DMS53 (cell line): ENCODE measurements at regions not wholly inside any gene's neighbourhood (a gene's known extent, or its start where the extent isn't known, plus 50 kb on each side); places are given as distances from the start of the nearest gene placed in this dataset.

Source experiments
- DNase-seq: peaks from one replicate; lab custom pipeline; 2025; lab: John Stamatoyannopoulos, UW

DNA sequence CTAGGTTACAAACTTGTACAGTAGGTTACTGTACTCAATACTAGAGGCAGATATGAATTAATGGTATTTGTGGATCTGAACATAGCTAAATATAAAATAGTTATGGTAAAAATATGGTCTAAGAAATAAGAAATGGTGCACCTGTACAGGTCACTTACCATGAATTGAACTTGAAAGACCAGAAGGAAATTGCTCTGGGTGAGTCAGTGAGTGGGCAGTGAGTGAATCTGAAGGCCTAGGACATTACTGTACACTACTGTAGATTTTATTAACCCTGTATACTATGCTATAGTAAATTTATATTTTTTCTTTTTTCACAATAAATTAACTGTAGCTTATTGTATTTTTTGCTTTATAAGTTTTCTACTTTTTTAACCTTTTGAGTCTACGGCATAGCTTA is 1020.4 kb downstream of the CDH18 start:
- peak; percentile 11 for DNase-seq

DNA sequence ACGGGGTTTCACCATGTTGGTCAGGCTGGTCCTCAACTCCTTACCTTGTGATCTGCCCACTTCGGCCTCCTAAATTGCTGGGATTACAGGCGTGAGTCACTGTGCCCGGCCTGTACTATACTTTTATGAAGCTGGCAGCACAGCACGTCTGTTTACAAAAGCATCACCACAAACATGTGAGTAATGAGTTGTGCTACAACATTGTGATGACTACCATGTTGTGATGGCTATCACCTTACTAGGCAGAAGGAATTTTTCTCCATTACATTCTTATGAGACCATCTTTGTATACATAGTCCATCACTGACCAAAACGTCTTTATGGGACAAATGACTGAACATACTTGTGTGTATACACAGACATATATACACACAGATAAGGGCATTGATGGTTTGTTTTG is 1019.0 kb downstream of the CDH18 start:
- DNase-seq, result peak; percentile 49

- no peak for DNase-seq
Observed at GRCh38 chr5:18970000-18970399, 1018.0 kb downstream of the CDH18 start.

DNA sequence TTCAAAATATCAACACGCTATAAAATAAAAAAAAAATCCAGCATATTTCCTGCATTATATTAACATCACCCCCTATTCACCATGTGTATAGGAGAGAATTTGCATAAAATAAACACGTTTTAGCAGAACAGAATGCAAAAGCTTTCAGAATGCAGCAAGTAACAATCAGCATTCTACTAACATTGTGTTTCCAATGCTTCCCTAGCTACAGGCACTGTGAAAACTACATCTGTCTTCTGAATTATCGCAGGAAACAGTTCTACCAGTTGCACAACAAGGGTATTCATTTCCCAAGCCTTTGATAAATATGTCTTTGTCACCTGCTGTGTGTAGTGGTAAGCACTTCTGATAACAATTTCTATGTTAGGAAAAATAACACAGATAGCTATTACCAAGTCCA is 1015.8 kb downstream of the CDH18 start:
- no peak for DNase-seq

- DNase-seq, result no peak
Observed at GRCh38 chr5:18975624-18976023, 1012.4 kb downstream of the CDH18 start.

DNA sequence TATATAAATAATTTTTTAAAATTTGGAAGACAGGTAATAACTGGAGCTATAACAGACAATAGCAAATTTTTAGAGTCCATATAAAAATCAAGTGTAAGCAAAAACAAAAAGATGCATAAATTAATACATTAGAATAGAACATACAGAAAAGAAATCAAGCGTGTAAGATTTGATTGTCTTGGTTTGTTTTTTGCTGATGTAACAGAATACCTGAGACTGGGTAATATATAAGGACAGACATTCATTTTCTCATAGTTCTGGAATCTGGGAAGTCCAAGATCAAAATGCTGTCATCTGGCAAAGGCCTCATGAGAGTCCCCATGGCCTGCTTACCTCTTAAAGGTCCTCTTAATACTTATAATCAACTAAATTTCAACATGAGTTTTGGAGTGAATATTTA is 1010.1 kb downstream of the CDH18 start:
- DNase-seq, result no peak

DNA sequence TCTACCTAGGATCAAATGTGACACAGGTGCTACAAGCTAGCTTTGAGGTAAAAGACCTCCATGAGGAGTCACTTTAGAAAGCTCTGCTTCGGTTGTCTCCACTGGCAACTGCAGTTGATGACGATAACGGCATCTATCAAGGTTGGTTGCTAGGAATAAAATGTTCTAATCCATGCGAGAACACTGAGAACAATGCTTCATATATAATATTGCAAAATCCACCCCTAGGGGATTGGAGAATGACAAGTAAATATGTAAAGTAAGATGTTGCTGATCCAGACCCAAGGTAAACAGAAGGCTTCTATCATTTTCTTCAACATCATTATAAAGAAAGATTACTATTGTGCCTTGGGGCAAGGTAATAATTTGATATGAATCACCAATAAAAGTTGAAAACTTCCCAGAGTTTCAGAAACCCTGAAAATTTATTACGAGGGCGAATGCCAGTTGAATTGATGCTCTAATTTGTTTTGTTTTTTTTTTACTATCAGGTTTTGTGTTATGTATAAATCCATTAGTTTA is 1003.4 kb downstream of the CDH18 start:
- no peak for DNase-seq

DNA sequence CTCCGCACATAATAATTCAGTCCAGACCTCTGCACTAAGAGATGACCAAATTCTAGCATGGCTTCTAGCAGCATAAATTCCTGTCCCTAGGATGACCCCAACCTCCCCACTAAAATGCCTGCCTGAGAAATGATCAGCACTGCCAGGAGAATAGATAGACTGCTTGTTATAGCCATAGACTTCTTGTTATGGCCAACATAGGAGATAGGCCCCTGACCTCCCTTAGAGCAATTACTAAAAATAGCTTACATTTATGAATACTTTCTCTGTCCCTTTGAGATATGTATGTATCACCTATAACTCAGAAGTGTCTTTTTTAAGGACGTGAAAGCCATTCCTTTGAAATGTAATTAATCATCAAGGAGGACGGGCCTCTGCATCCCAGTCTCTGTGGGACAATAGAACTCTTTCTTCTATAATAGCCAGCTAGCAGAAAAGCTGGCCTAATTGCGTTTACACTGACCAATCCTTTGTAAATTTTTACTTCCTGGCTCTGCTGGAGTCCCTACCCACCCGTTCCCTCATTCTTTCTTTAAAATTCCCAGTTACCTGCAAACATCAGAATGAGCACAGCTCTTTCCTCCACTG is 1002.7 kb downstream of the CDH18 start:
- DNase-seq, result peak; percentile 13

- DNase-seq, result no peak
Observed at GRCh38 chr5:18987101-18987500, 1000.9 kb downstream of the CDH18 start.

DNA sequence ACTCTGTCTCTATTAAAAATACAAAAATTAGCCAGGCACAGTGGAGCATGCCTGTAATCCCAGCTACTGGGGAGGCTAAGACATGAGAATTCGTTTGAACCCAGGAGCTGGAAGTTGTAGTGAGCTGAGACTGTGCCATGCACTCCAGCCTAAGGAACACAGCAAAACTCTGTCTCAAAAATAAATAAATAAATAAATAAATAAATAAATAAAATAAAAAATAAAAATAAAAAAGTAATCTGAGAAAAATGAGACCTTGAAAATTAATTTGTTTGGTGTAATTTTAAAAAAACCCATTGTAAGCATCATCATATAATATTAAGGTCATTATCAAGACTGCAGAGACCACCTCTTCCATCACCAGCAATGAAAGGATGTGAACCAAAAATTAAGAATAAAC is 997.1 kb downstream of the CDH18 start:
- DNase-seq, result no peak

- DNase-seq, result no peak
Observed at GRCh38 chr5:18992264-18992663, 995.7 kb downstream of the CDH18 start.

- no peak for DNase-seq
Observed at GRCh38 chr5:18999478-18999877, 988.5 kb downstream of the CDH18 start.

GRCh38 chr5:19001054-19001453 is 986.9 kb downstream of the CDH18 start:
- no peak for DNase-seq

DNA sequence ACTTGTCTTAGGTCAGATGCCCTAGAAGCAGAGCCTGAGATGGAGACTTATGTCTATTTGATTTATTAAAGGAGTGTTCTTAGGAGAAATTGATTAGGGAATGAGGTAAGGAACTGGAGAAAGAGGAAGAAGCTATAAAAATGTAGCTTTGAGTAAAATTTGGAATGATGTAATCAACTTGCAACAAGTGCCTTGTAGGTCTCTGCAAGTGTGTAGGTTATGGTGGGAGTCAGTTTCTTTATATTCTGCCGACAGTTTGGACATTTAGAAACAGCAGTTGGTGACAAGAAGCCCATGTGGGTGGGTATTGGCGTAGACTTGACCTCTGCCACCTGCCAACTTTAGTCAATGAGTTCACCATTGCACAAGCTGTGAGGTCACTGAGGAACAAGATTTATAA is 986.5 kb downstream of the CDH18 start:
- DNase-seq, result no peak

DNA sequence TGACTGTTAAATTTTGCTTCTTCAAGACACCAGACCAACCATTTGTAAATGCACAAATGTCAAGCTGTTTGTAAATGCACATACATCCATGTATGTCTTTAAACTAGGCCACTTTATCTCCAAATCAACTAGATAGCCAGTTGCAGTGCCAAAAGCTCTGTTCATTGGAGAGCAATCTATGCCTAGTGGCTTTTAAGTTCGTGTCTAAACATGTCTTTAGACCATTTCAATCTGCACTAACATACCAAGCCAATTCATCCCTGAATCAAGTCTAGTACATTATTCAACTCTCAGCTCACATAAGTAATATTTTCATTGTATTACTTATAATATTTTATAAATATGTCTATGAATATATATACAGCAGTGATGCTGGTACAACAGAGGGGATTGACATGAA is 985.9 kb downstream of the CDH18 start:
- no peak for DNase-seq

- DNase-seq, result no peak
Observed at GRCh38 chr5:19018822-19019221, 969.2 kb downstream of the CDH18 start.

DNA sequence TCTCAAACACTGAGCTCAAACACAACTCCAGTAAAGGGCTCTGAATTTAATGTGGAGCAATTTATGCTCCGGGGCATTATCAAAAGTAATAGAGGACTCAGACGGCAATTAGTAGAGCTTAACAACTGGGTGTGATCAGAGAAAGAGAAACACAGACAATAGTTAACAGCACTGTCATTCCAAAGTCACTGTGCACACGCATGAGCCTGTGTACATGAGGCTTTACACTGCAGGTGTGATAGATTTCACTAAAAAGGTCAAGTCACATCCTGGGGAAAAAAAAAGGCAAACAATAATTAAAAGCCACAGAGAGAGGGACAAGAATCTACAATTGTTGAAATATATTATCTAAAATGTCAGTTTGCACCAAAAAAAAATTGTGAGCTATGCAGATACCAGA is 956.5 kb downstream of the CDH18 start:
- DNase-seq, result no peak

GRCh38 chr5:19035816-19036215 is 952.2 kb downstream of the CDH18 start:
- no peak for DNase-seq

DNA sequence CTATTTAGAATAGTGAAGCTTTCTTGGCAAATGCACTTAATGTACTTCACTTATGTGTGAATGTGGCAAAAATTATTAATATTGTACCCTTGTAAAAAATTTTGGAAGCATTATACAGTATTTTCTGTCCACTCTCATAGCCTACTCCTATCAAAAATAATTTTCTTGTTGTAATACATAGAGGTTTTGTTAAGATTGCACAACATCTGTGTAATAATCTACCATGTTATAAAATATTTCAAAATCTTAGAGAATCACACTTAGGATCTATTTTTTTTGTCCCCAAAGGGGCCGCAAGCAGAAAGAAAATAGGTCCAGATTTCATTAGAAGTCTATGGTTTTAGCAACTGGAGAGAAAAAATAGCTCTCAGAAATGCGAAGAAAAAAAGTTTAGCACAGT is 945.9 kb downstream of the CDH18 start:
- no peak for DNase-seq

GRCh38 chr5:19044311-19044710 is 943.7 kb downstream of the CDH18 start:
- no peak for DNase-seq

- peak; percentile 26 for DNase-seq
Observed at GRCh38 chr5:19044931-19045695, 942.9 kb downstream of the CDH18 start.

GRCh38 chr5:19047277-19047676 is 940.7 kb downstream of the CDH18 start:
- no peak for DNase-seq

- DNase-seq, result no peak
Observed at GRCh38 chr5:19048726-19049125, 939.3 kb downstream of the CDH18 start.

GRCh38 chr5:19058216-19058615 is 929.8 kb downstream of the CDH18 start:
- DNase-seq, result no peak
